ENCODE measurements at regions not wholly inside any gene's neighbourhood (a gene's known extent, or its start where the extent isn't known, plus 50 kb on each side); places are given as distances from the start of the nearest gene placed in this dataset.

DNA sequence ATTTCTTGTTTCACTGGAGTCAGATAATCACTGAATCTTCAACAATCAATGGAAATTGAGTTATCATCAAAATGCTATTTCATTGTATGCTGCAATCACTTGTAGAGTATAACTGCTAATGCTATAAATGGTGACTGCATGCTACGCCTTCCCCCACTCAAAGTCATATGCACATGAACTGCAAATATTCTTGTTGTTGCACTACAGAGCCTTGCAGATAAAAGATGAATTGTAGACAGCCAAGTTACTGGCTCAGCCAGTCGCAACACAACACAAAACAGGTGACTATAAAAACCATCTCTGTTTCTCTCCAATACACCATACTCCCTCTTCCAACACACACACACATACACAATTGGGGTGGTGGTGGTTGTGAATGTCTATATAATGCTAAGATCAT, 171.0 kb upstream of the HMGA2 start:
- Histone ChIP-seq H3K9me3 (replicated peaks) (no peaks in the 10 kb centered on the region), H3K4me1 (no peaks in the 10 kb centered on the region), H3K4me3 (no peak overlapping the region), H3K36me3 (no peaks in the 10 kb centered on the region), H3K27me3 (ENCODE audit: low read depth) (no peaks in the 10 kb centered on the region), H3K27ac (replicated peaks) (no peak overlapping the region)
- DNase-seq: no peak
- TF ChIP-seq, protein P1, sequence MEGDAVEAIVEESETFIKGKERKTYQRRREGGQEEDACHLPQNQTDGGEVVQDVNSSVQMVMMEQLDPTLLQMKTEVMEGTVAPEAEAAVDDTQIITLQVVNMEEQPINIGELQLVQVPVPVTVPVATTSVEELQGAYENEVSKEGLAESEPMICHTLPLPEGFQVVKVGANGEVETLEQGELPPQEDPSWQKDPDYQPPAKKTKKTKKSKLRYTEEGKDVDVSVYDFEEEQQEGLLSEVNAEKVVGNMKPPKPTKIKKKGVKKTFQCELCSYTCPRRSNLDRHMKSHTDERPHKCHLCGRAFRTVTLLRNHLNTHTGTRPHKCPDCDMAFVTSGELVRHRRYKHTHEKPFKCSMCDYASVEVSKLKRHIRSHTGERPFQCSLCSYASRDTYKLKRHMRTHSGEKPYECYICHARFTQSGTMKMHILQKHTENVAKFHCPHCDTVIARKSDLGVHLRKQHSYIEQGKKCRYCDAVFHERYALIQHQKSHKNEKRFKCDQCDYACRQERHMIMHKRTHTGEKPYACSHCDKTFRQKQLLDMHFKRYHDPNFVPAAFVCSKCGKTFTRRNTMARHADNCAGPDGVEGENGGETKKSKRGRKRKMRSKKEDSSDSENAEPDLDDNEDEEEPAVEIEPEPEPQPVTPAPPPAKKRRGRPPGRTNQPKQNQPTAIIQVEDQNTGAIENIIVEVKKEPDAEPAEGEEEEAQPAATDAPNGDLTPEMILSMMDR (IDR thresholded peaks at IDR 0.05; ENCODE audit: borderline replicate concordance): no peak
- intact Hi-C loops (cut with micrococcal nuclease): no loop called here

DNA sequence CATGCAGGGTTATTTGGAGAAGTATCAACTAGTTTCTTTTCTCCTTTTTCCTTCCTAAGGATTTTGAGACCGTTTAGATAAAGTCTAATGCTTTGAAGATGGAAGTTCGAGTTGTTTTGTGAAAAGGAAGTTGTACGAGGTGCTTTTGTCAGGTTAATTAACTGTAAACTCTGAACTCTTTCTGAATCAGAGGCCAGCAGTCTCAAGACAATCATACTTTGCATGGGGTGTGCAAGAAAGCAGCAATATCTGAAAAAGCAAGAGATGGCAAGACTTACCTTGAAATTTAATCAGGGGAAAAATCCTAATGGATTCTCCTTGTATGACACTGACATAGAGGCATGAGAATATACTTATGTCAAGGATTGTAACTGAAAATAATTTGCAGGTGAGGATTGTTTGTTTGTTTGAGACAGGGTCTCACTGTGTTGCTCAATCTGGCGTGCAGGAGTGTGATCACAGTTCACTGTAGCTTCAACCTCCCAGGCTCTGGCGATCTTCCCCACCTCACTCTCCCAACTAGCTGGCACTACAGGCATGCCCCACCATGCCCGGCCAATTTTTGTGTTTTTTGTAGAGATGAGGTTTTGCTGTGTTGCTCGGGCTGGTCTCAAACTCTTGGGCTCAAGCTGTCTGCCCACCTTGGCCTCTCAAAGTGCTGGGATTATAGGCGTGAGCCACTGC, 170.2 kb upstream of the HMGA2 start:
- intact Hi-C loops (cut with micrococcal nuclease): no loop called here
- no peak overlapping the region for H3K27ac ChIP-seq (replicated peaks)
- no peaks in the 10 kb centered on the region for H3K9me3 ChIP-seq (replicated peaks)
- DNase-seq: no peak
- TF ChIP-seq, protein P1 (IDR thresholded peaks at IDR 0.05; ENCODE audit: borderline replicate concordance): no peak
- no peak overlapping the region for H3K4me3 ChIP-seq
- no peaks in the 10 kb centered on the region for H3K4me1 ChIP-seq
- no peaks in the 10 kb centered on the region for H3K27me3 ChIP-seq (ENCODE audit: low read depth)
- H3K36me3 ChIP-seq: no peaks in the 10 kb centered on the region

DNA sequence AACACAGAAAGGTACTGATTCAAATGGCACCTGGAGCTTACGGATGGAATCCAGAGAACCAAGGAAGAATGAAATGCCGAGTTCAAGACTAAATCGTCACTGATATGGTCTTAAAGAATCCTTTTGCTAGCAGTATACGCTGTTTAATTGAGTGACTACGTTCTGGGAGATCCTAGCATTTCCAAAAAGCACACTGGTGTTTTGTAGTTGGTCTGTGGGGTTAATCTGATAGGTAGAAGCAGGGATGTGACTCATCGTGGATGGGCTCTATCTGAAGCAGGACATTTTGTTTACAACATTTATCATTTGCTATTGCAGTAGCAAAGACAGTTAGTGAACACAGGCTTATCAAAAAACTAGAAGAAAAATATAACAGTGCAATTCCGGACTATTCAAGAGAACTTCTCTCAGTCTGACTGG, 169.2 kb upstream of the HMGA2 start:
- no peak for DNase-seq
- H3K4me1 ChIP-seq: no peaks in the 10 kb centered on the region
- TF ChIP-seq, protein P1 (IDR thresholded peaks at IDR 0.05; ENCODE audit: borderline replicate concordance): no peak
- no peaks in the 10 kb centered on the region for H3K36me3 ChIP-seq
- peaks cover 5% of the 10 kb centered on the region for H3K27me3 ChIP-seq (ENCODE audit: low read depth)
- H3K27ac ChIP-seq (replicated peaks): no peak overlapping the region
- no peaks in the 10 kb centered on the region for H3K9me3 ChIP-seq (replicated peaks)
- no peak overlapping the region for H3K4me3 ChIP-seq
- intact Hi-C loops (cut with micrococcal nuclease): no loop called here

DNA sequence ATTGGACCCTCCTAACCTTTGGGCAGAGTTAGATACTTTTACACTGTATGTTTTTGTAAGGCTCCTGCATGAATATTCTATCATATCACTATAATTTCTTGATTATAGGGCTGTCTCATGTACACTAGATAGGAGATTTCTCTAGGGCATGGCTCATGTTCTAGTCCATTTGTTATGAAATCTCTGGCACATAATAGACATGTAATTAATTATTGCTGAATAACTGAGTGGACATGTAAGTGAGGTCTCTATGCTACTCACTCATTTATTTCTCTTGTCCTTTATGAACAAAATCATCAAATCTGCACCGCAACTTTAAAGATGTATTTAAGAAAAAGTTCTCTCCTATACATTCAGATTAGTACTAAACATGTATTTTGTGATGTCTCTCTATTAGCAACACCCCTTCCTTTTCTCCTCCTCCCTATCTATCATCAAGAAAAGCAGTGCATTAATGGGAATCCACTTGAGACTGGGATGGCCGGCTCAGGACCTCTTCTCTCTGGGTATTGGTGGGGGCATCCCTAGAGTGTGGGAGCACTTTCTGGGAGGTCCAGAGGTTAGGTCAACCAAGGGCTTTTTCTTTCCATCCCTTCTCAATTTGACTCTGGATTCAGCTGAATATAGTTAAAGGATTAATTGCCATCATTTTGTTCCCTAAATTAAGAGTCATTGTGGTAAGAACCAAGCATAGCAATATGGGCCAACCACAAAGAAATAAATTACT, 168.0 kb upstream of the HMGA2 start:
- no peaks in the 10 kb centered on the region for H3K9me3 ChIP-seq (replicated peaks)
- H3K27ac ChIP-seq (replicated peaks): no peak overlapping the region
- peaks cover 8% of the 10 kb centered on the region for H3K27me3 ChIP-seq (ENCODE audit: low read depth)
- no peaks in the 10 kb centered on the region for H3K36me3 ChIP-seq
- H3K4me1 ChIP-seq: no peaks in the 10 kb centered on the region
- intact Hi-C loops (cut with micrococcal nuclease): no loop called here
- H3K4me3 ChIP-seq: no peak overlapping the region
- TF ChIP-seq, protein P1 (IDR thresholded peaks at IDR 0.05; ENCODE audit: borderline replicate concordance): no peak
- DNase-seq: no peak

DNA sequence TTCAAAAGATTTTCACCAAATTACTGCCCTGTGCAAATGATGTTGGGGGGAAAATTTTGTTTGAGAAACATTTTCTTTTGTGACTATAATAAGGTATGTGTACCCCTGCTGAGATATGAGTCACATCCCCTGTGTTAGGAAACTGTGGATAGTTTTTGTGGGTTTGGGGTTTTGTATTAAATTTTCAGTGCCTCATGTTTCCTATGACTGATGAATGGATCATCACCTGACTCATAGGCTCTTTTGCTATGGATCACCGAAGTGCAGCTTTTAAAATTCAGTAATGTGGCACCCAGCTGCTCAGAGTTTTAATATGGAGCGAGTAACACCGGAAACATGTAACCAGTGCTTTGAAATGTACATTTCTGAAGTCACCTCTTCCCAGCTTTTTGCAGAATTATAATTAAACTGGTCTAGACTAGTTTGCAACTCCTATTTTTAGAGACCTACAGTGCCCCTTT, 167.4 kb upstream of the HMGA2 start:
- DNase-seq: no peak
- intact Hi-C loops (cut with micrococcal nuclease): no loop called here
- H3K27ac ChIP-seq (replicated peaks): no peak overlapping the region
- no peaks in the 10 kb centered on the region for H3K9me3 ChIP-seq (replicated peaks)
- no peaks in the 10 kb centered on the region for H3K36me3 ChIP-seq
- no peaks in the 10 kb centered on the region for H3K4me1 ChIP-seq
- H3K4me3 ChIP-seq: no peak overlapping the region
- H3K27me3 ChIP-seq (ENCODE audit: low read depth): peaks cover 8% of the 10 kb centered on the region
- TF ChIP-seq, protein P1 (IDR thresholded peaks at IDR 0.05; ENCODE audit: borderline replicate concordance): no peak

All from left ventricle myocardium inferior (tissue), 1 donor.